CD4-positive, alpha-beta T cell (primary cell): ENCODE measurements at regions not wholly inside any gene's neighbourhood (a gene's known extent, or its start where the extent isn't known, plus 50 kb on each side); places are given as distances from the start of the nearest gene placed in this dataset.

Experiments
- ATAC-seq: fragments of 200-7000 bp; cut with Tn5 transposase; one replicate; pipeline ENCODE4 v1.10.0; 2022; ENCODE audit warnings: mild to moderate bottlenecking; ENCODE audit not compliant: poor library complexity
- CTCF ChIA-PET: fragments of 350-600 bp; sonication (Branson Sonifier 250); formaldehyde crosslinking; loops from one replicate; lab custom pipeline; 2021; ENCODE audit warnings: antibody characterized with exemption, inconsistent platforms; lab: Charles Lee
- POLR2A ChIA-PET: fragments of 350-600 bp; sonication (Branson Sonifier 250); formaldehyde crosslinking; loops from one replicate; lab custom pipeline; 2021; ENCODE audit warnings: antibody characterized with exemption, inconsistent platforms; lab: Charles Lee
- DNase-seq, 14 experiments: peaks; one replicate each; pipeline ENCODE4 v3.0.0-alpha.2; 2013 to 2020; ENCODE audit warnings: mixed read lengths in 2 of 14
- H3K27ac ChIP-seq, 2 donors: one replicate each; pipeline versions ENCODE4 v1.5.1 to v1.7.0; 2013; ENCODE audit warnings: low read length in 2 of 2, low read depth in 1 of 2, mild to moderate bottlenecking in 1 of 2
- H3K27me3 ChIP-seq, 2 experiments: 1 replicate in 1 of 2; 2 replicates in 1 of 2; pipeline versions ENCODE4 v1.6.1 to v1.7.0; 2013; ENCODE audit warnings: low read length in 2 of 2, control low read depth in 1 of 2, mild to moderate bottlenecking in 1 of 2, moderate library complexity in 1 of 2; ENCODE audit not compliant: insufficient read depth in 2 of 2, control insufficient read depth in 1 of 2
- H3K36me3 ChIP-seq: one replicate; pipeline ENCODE4 v1.6.1; 2013; ENCODE audit warnings: low read length, control low read depth; ENCODE audit not compliant: insufficient read depth
- H3K4me1 ChIP-seq: one replicate; pipeline ENCODE4 v1.6.1; 2013; ENCODE audit warnings: low read length, control low read depth; ENCODE audit not compliant: insufficient read depth
- H3K4me3 ChIP-seq: one replicate; pipeline ENCODE4 v1.5.1; 2013; ENCODE audit warnings: mild to moderate bottlenecking, low read length, moderate library complexity
- H3K9me3 ChIP-seq, 2 experiments: 1 replicate in 1 of 2; 2 replicates in 1 of 2; pipeline versions ENCODE4 v1.6.1 to v1.7.0; 2013; ENCODE audit warnings: low read length in 2 of 2, mild to moderate bottlenecking in 2 of 2, control low read depth in 1 of 2, moderate library complexity in 1 of 2; ENCODE audit not compliant: control insufficient read depth in 1 of 2, insufficient read depth in 1 of 2
- H3K27ac Mint-ChIP-seq: one replicate; pipeline ENCODE4 v1.8.0; 2020; ENCODE audit warnings: mixed read lengths
- H3K27me3 Mint-ChIP-seq: one replicate; pipeline ENCODE4 v1.8.0; 2021; ENCODE audit warnings: mixed read lengths
- H3K36me3 Mint-ChIP-seq: one replicate; pipeline ENCODE4 v1.8.0; 2021; ENCODE audit warnings: low read depth, mixed read lengths
- H3K4me1 Mint-ChIP-seq: one replicate; pipeline ENCODE4 v1.8.0; 2021; ENCODE audit warnings: low read depth, mixed read lengths
- H3K4me3 Mint-ChIP-seq: one replicate; pipeline ENCODE4 v1.8.0; 2020; ENCODE audit warnings: mild to moderate bottlenecking, mixed read lengths
- H3K9me3 Mint-ChIP-seq: one replicate; pipeline ENCODE4 v1.8.0; 2020; ENCODE audit warnings: mixed read lengths
- CTCF ChIP-seq: fragments of 200-600 bp; IDR thresholded peaks from one replicate; pipeline ENCODE4 v1.8.0; 2022; ENCODE audit warnings: antibody characterized with exemption, mild to moderate bottlenecking
- intact Hi-C, 2 experiments: fragments of 100-400 bp; cut with DNase I in 1 of 2; cut with micrococcal nuclease in 1 of 2; formaldehyde crosslinking; loops; one replicate each; pipeline versions ENCODE4 v1.15.1 to v1.9.0; 2023 to 2025; cut with DNase I, micrococcal nuclease

- H3K4me1 Mint-ChIP-seq: no peaks in the 10 kb centered on the region
- intact Hi-C loops: no loop called here
- H3K27me3 Mint-ChIP-seq: no peaks in the 10 kb centered on the region
These were observed 142.0 kb upstream of the FSHR start for GRCh38 chr2:49296107-49296867.

GRCh38 chr2:49294225-49294624, 139.9 kb upstream of the FSHR start:
- no peak for TF ChIP-seq CTCF

More at GRCh38 chr2:49296107-49296867, 142.0 kb upstream of the FSHR start:
- DNase-seq (no peak), ATAC-seq (no peak)
- H3K9me3 ChIP-seq: no peaks in the 10 kb centered on the region
- Mint-ChIP-seq H3K9me3 (peaks cover 9% of the 10 kb centered on the region), H3K4me3 (no peak overlapping the region), H3K27ac (no peak overlapping the region), H3K36me3 (no peaks in the 10 kb centered on the region)
- H3K36me3 ChIP-seq: no peaks in the 10 kb centered on the region
- H3K27ac ChIP-seq: no peak overlapping the region
- no peak for TF ChIP-seq CTCF
- H3K27me3 ChIP-seq: no peaks in the 10 kb centered on the region
- no peak overlapping the region for H3K4me3 ChIP-seq
- H3K4me1 ChIP-seq: no peaks in the 10 kb centered on the region
- CTCF ChIA-PET: no interaction called here
- POLR2A ChIA-PET: no interaction called here

GRCh38 chr2:49291619-49292018, 137.3 kb upstream of the FSHR start:
- Histone ChIP-seq H3K4me3 (no peak overlapping the region), H3K27me3 (no peaks in the 10 kb centered on the region), H3K36me3 (no peaks in the 10 kb centered on the region), H3K9me3 (no peaks in the 10 kb centered on the region), H3K4me1 (no peaks in the 10 kb centered on the region), H3K27ac (no peak overlapping the region)
- no peak for TF ChIP-seq CTCF
- no peak overlapping the region for H3K27ac Mint-ChIP-seq
- ChIA-PET CTCF (no interaction called here), POLR2A (no interaction called here)
- H3K27me3 Mint-ChIP-seq: no peaks in the 10 kb centered on the region
- DNase-seq: no peak
- H3K36me3 Mint-ChIP-seq: no peaks in the 10 kb centered on the region
- no peak for ATAC-seq
- H3K4me3 Mint-ChIP-seq: no peak overlapping the region
- intact Hi-C loops: no loop called here
- H3K4me1 Mint-ChIP-seq: no peaks in the 10 kb centered on the region
- peaks cover 2% of the 10 kb centered on the region for H3K9me3 Mint-ChIP-seq

More at GRCh38 chr2:49294225-49294624, 139.9 kb upstream of the FSHR start:
- Histone ChIP-seq H3K27me3 (no peaks in the 10 kb centered on the region), H3K4me1 (no peaks in the 10 kb centered on the region), H3K27ac (no peak overlapping the region), H3K9me3 (no peaks in the 10 kb centered on the region), H3K36me3 (no peaks in the 10 kb centered on the region), H3K4me3 (no peak overlapping the region)
- ChIA-PET CTCF (no interaction called here), POLR2A (no interaction called here)
- intact Hi-C loops: no loop called here
- no peak for ATAC-seq
- Mint-ChIP-seq H3K4me1 (no peaks in the 10 kb centered on the region), H3K27me3 (no peaks in the 10 kb centered on the region), H3K4me3 (no peak overlapping the region), H3K36me3 (no peaks in the 10 kb centered on the region), H3K9me3 (no peaks in the 10 kb centered on the region), H3K27ac (no peak overlapping the region)
- DNase-seq: no peak
